OCI-LY7 (cell line): ENCODE measurements at regions not wholly inside any gene's neighbourhood (a gene's known extent, or its start where the extent isn't known, plus 50 kb on each side); places are given as distances from the start of the nearest gene placed in this dataset.

ENCODE experiments used
- BruUV-seq: library from RNA; stranded (reverse); fragments of 400-500 nt; replicated peaks from 2 replicates; lab custom pipeline; 2021; lab: Mats Ljungman, UMichigan
- CTCF ChIA-PET: fragments of 300-600 bp; sonication (Branson Sonifier 250); formaldehyde crosslinking; loops from one replicate; lab custom pipeline; 2022; ENCODE audit warnings: antibody characterized with exemption; ENCODE audit not compliant: unreplicated experiment; lab: Charles Lee
- POLR2A ChIA-PET: fragments of 300-600 bp; sonication (Branson Sonifier 250); formaldehyde crosslinking; loops from one replicate; lab custom pipeline; 2022; ENCODE audit warnings: antibody characterized with exemption; lab: Charles Lee
- DNase-seq: peaks from one replicate; pipeline ENCODE4 v3.0.0-alpha.2; 2015; ENCODE audit warnings: low spot score
- H2AFZ ChIP-seq: fragments of 200-600 bp; sonication (generic), shearing (Covaris generic); 2 replicates; pipeline ENCODE4 v1.6.1; 2014; ENCODE audit warnings: mild to moderate bottlenecking, antibody characterized with exemption, low read length, moderate library complexity
- H3K27ac ChIP-seq: fragments of 200-600 bp; sonication (generic); 2 replicates; pipeline ENCODE4 v1.5.1; 2014; ENCODE audit warnings: mixed run types, low read depth, mild to moderate bottlenecking, moderate library complexity, low read length, inconsistent platforms; ENCODE audit not compliant: poor library complexity, severe bottlenecking
- H3K36me3 ChIP-seq: fragments of 200-600 bp; sonication (generic); 2 replicates; pipeline ENCODE4 v1.6.1; 2014; ENCODE audit warnings: mild to moderate bottlenecking, antibody characterized with exemption, low read length, moderate library complexity, mixed read lengths; ENCODE audit not compliant: insufficient read depth
- H3K4me1 ChIP-seq: fragments of 200-600 bp; sonication (generic); 2 replicates; pipeline ENCODE4 v1.5.1; 2014; ENCODE audit warnings: mild to moderate bottlenecking, low read length; ENCODE audit not compliant: insufficient read depth, poor library complexity, severe bottlenecking
- H3K4me2 ChIP-seq: fragments of 200-600 bp; sonication (generic); 2 replicates; pipeline ENCODE4 v1.6.1; 2014; ENCODE audit warnings: mild to moderate bottlenecking, low read length
- H3K4me3 ChIP-seq: fragments of 200-600 bp; sonication (generic); 2 replicates; pipeline ENCODE4 v1.5.1; 2014; ENCODE audit warnings: mild to moderate bottlenecking, low read depth, low read length; ENCODE audit not compliant: poor library complexity, severe bottlenecking
- H3K79me2 ChIP-seq: fragments of 200-600 bp; sonication (generic); 2 replicates; pipeline ENCODE4 v1.6.1; 2016; ENCODE audit warnings: low read depth, mild to moderate bottlenecking, low read length, moderate library complexity, mixed read lengths; ENCODE audit not compliant: insufficient read depth
- H3K9me2 ChIP-seq: fragments of 200-600 bp; sonication (generic); 2 replicates; pipeline ENCODE4 v1.6.1; 2016; ENCODE audit warnings: mild to moderate bottlenecking, low read length, mixed read lengths; ENCODE audit not compliant: insufficient read depth
- H3K9me3 ChIP-seq: fragments of 200-600 bp; sonication (generic); 2 replicates; pipeline ENCODE4 v1.6.1; 2014; ENCODE audit warnings: mild to moderate bottlenecking, mixed run types, low read length, mixed read lengths
- H4K20me1 ChIP-seq: fragments of 200-600 bp; sonication (generic); 2 replicates; pipeline ENCODE4 v1.6.1; 2014; ENCODE audit warnings: mild to moderate bottlenecking, antibody characterized with exemption, low read length, moderate library complexity, mixed read lengths; ENCODE audit not compliant: insufficient read depth
- EZH2phosphoT487 ChIP-seq: fragments of 200-600 bp; sonication (generic); IDR thresholded peaks from 2 replicates; pipeline ENCODE4 v1.6.1; 2018; ENCODE audit warnings: low read depth, borderline replicate concordance, mild to moderate bottlenecking, mixed run types, antibody characterized with exemption, low read length, moderate library complexity, mixed read lengths
- intact Hi-C: fragments of 100-400 bp; cut with micrococcal nuclease; formaldehyde crosslinking; loops from one replicate; pipeline ENCODE4 v1.10.0; 2022; ENCODE audit not compliant: unreplicated experiment
- TF ChIP-seq, protein P1 (sequence below): fragments of 200-600 bp; sonication (generic); conservative IDR thresholded peaks from 2 replicates; pipeline ENCODE4 v1.5.1; 2014; ENCODE audit warnings: mild to moderate bottlenecking, antibody characterized with exemption, low read length, moderate library complexity, mixed read lengths

DNA sequence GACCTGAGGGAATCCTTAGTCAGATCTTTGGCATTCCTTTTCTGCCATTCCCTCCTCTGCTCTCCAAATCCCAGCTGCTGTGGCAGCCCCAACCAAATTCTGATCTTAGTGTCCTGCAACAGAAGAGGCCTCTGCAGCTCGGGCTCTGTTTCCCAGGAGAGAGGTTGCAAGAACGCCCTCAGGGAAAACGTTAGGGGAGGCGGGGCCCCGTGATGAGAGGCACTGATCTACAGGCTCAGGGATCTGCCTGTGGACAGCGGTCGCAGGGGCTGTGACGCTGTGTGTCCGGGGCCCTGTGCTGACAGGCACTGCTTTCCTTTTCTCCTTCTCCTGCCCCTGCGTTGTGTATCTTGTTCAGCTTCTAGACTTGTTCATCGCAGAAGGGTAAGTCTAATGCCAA lies 57.3 kb upstream of the DPYSL4 start:
- Histone ChIP-seq H3K79me2 (no peaks in the 10 kb centered on the region), H2AFZ (no peak overlapping the region), H4K20me1 (no peaks in the 10 kb centered on the region), H3K4me3 (no peak overlapping the region), H3K4me2 (no peak overlapping the region), H3K36me3 (no peaks in the 10 kb centered on the region), H3K9me2 (no peaks in the 10 kb centered on the region), H3K4me1 (no peaks in the 10 kb centered on the region), H3K9me3 (0 out of 2 replicates have a peak, but pooled peaks cover 6% of the 10 kb centered on the region), H3K27ac (no peak overlapping the region)
- intact Hi-C loops: no loop called here
- DNase-seq: no peak
- TF ChIP-seq, protein P1, sequence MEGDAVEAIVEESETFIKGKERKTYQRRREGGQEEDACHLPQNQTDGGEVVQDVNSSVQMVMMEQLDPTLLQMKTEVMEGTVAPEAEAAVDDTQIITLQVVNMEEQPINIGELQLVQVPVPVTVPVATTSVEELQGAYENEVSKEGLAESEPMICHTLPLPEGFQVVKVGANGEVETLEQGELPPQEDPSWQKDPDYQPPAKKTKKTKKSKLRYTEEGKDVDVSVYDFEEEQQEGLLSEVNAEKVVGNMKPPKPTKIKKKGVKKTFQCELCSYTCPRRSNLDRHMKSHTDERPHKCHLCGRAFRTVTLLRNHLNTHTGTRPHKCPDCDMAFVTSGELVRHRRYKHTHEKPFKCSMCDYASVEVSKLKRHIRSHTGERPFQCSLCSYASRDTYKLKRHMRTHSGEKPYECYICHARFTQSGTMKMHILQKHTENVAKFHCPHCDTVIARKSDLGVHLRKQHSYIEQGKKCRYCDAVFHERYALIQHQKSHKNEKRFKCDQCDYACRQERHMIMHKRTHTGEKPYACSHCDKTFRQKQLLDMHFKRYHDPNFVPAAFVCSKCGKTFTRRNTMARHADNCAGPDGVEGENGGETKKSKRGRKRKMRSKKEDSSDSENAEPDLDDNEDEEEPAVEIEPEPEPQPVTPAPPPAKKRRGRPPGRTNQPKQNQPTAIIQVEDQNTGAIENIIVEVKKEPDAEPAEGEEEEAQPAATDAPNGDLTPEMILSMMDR: no peak
- TF ChIP-seq EZH2phosphoT487: no peak
- POLR2A ChIA-PET: interaction anchor here (0.7 kb wide), 2 partner anchors 13 to 149 kb away, joined by 3 to 5 read pairs; no protein-coding TSS in a partner anchor
- BruUV-seq: no TSS peak
- CTCF ChIA-PET: interaction anchor here (0.5 to 0.6 kb wide), 2 partner anchors 133 to 899 kb away, joined by 3 to 6 read pairs; no protein-coding TSS in a partner anchor

DNA sequence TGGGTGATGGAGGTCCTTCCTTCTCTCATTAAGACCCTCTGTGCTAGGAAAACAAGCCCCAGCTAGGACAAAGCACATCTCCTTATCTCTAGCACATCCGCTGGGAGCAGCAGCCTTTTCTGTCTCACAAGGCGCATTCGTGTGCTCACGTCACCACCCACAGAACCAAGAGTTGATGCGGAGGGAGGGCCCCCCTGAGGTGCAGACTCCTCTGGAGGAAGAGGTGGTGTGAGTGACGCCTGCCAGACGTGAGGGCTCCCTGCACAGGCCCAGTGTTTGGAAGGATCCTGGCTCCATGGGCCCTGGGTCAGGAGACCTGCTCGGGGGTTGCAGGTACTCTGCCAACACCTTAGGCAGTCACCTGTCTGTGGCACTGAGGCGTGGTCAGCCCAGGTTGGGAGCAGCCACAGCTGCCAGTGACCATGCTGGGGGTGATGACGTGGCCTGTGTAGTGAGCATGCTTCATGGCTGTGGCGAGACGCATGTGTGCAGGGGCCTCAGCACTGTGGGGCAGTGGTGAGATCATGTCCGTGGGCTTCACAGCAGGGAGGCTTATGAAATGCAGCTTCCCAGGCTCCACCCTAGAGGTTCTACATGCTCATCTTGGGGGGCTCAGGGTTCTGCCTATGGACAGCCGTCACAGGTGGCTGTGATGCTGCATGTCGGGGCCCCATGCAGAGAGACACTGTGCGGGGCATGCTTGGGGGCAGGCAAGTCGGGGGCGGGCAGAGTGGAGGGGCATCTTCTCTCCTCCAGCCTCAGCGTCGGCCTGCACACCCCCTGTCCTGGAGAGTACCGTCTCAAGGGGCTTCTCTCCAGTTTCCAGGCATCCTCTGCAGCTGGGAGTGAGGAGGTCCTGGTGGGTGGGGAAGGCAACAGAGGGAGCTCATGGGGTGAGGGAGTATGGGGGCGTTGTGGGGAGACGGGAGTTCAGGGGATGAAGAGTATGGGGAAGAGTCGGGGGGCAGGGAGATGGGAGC lies 56.2 kb upstream of the DPYSL4 start:
- Histone ChIP-seq H3K4me1 (no peaks in the 10 kb centered on the region), H3K27ac (no peak overlapping the region), H3K9me3 (0 out of 2 replicates have a peak, but pooled peaks cover 6% of the 10 kb centered on the region), H3K4me3 (no peak overlapping the region), H3K36me3 (no peaks in the 10 kb centered on the region), H4K20me1 (no peaks in the 10 kb centered on the region), H3K4me2 (no peak overlapping the region), H2AFZ (no peak overlapping the region), H3K79me2 (no peaks in the 10 kb centered on the region), H3K9me2 (no peaks in the 10 kb centered on the region)
- ChIA-PET POLR2A (interaction anchor here (0.7 kb wide), 1 partner anchor 150 kb away, joined by 3 read pairs; no protein-coding TSS in a partner anchor), CTCF (interaction anchor here (0.6 kb wide), 2 partner anchors 18 to 132 kb away, joined by 6 to 12 read pairs; no protein-coding TSS in a partner anchor)
- DNase-seq: no peak
- intact Hi-C loops: no loop called here
- BruUV-seq: no TSS peak
- TF ChIP-seq EZH2phosphoT487: no peak
- TF ChIP-seq, protein P1: no peak
